H1 (cell line): ENCODE measurements at regions not wholly inside any gene's neighbourhood (a gene's known extent, or its start where the extent isn't known, plus 50 kb on each side); places are given as distances from the start of the nearest gene placed in this dataset.

ENCODE experiments used
- EGR1 ChIP-seq: IDR thresholded peaks from 2 replicates; pipeline ENCODE4 v1.6.1; 2011; ENCODE audit warnings: low read depth, low read length, borderline replicate concordance
- MAFK ChIP-seq: IDR thresholded peaks from 2 replicates; pipeline ENCODE4 v1.6.1; 2012; ENCODE audit warnings: low read depth, mild to moderate bottlenecking, improper control_type of control experiment, low read length
- MAX ChIP-seq: IDR thresholded peaks from 2 replicates; pipeline ENCODE4 v1.6.1; 2012; ENCODE audit warnings: inconsistent platforms
- POLR2A ChIP-seq, 2 experiments: IDR thresholded peaks; 1 replicate in 1 of 2; 2 replicates in 1 of 2; pipeline ENCODE4 v1.6.1; 2011; ENCODE audit warnings: low read depth in 2 of 2, low read length in 2 of 2, mild to moderate bottlenecking in 2 of 2; ENCODE audit errors: control extremely low read depth in 1 of 2
- POLR2AphosphoS5 ChIP-seq: IDR thresholded peaks from 2 replicates; pipeline ENCODE4 v1.6.1; 2011; ENCODE audit warnings: low read depth, low read length
- RXRA ChIP-seq: IDR thresholded peaks from 2 replicates; pipeline ENCODE4 v1.6.1; 2011; ENCODE audit warnings: low read depth, mild to moderate bottlenecking, low read length, moderate library complexity; ENCODE audit not compliant: insufficient read depth
- SP2 ChIP-seq: IDR thresholded peaks from 2 replicates; pipeline ENCODE4 v1.6.1; 2012; ENCODE audit warnings: mild to moderate bottlenecking, low read length, inconsistent platforms
- TAF1 ChIP-seq: IDR thresholded peaks from 2 replicates; pipeline ENCODE4 v1.6.1; 2011; ENCODE audit warnings: mild to moderate bottlenecking, low read depth, low read length
- TEAD4 ChIP-seq: IDR thresholded peaks from 2 replicates; pipeline ENCODE4 v1.6.1; 2012; ENCODE audit warnings: low read depth, low read length, inconsistent platforms, mixed read lengths
- TF ChIP-seq, protein P1 (sequence below), 3 experiments: IDR thresholded peaks; 1 replicate in 2 of 3; 2 replicates in 1 of 3; pipeline versions ENCODE4 v1.5.1 to v1.6.1; 2011; ENCODE audit warnings: low read length in 3 of 3, mild to moderate bottlenecking in 3 of 3, inconsistent platforms in 2 of 3, low read depth in 1 of 3, moderate library complexity in 1 of 3; ENCODE audit not compliant: insufficient read depth in 1 of 3; ENCODE audit errors: control extremely low read depth in 1 of 3
- TF ChIP-seq, protein P2 (sequence below): IDR thresholded peaks from 2 replicates; pipeline ENCODE4 v1.6.1; 2011; ENCODE audit warnings: low read depth, mild to moderate bottlenecking, low read length; ENCODE audit not compliant: insufficient read depth

DNA sequence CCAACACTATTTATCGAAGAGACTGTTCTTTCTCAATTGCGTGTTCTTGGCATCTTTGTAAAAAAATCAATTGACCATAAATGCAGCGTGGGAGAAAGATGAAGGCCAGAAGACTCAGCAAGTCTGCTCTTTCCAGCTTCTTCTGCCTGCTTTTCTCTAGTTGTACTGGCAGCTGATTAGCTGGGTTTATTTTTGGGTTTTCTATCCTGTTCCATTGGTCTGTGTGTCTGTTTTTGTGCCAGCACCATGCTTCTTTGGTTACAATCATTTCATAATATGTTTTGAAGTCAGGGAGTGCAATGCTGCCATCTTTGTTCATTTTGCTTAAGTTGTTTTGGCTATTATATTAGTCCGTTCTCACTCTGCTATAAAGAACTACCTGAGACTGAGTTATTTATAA is 201.8 kb upstream of the B3GALT2 start:
- TF ChIP-seq POLR2A (IDR thresholded peaks at IDR 0.05; ENCODE audit: control extremely low read depth in 1 of 2, low read depth in 2 of 2, low read length in 2 of 2) (no peak), TEAD4 (no peak), TAF1 (no peak), RXRA (no peak), SP2 (no peak), EGR1 (no peak), POLR2AphosphoS5 (no peak), MAFK (no peak), MAX (no peak)
- TF ChIP-seq, protein P1, sequence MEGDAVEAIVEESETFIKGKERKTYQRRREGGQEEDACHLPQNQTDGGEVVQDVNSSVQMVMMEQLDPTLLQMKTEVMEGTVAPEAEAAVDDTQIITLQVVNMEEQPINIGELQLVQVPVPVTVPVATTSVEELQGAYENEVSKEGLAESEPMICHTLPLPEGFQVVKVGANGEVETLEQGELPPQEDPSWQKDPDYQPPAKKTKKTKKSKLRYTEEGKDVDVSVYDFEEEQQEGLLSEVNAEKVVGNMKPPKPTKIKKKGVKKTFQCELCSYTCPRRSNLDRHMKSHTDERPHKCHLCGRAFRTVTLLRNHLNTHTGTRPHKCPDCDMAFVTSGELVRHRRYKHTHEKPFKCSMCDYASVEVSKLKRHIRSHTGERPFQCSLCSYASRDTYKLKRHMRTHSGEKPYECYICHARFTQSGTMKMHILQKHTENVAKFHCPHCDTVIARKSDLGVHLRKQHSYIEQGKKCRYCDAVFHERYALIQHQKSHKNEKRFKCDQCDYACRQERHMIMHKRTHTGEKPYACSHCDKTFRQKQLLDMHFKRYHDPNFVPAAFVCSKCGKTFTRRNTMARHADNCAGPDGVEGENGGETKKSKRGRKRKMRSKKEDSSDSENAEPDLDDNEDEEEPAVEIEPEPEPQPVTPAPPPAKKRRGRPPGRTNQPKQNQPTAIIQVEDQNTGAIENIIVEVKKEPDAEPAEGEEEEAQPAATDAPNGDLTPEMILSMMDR (IDR thresholded peaks at IDR 0.05; ENCODE audit: control extremely low read depth in 1 of 3, insufficient read depth in 1 of 3, low read depth in 1 of 3, low read length in 3 of 3) = no peak
- TF ChIP-seq, protein P2, sequence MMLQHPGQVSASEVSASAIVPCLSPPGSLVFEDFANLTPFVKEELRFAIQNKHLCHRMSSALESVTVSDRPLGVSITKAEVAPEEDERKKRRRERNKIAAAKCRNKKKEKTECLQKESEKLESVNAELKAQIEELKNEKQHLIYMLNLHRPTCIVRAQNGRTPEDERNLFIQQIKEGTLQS = no peak
